Sigmoid colon (tissue), 4 donors: ENCODE measurements at regions not wholly inside any gene's neighbourhood (a gene's known extent, or its start where the extent isn't known, plus 50 kb on each side); places are given as distances from the start of the nearest gene placed in this dataset.

Source experiments
- CTCF ChIP-seq, 4 experiments: fragments of 450-650 bp in 3 of 4; fragments of 200-600 bp in 1 of 4; IDR thresholded peaks; one replicate each; pipeline ENCODE4 v1.5.1; 2016 to 2019; ENCODE audit warnings: antibody characterized with exemption in 4 of 4, mild to moderate bottlenecking in 3 of 4, moderate library complexity in 2 of 4
- EP300 ChIP-seq, 4 donors: sonication (generic); formaldehyde crosslinking; IDR thresholded peaks; one replicate each; pipeline ENCODE4 v1.6.1; 2017; ENCODE audit warnings: antibody characterized with exemption in 4 of 4
- POLR2A ChIP-seq, 2 donors: fragments of 450-650 bp; IDR thresholded peaks; one replicate each; pipeline ENCODE4 v1.6.1; 2016; ENCODE audit warnings: antibody characterized with exemption in 2 of 2, mild to moderate bottlenecking in 2 of 2, moderate library complexity in 2 of 2

- no peak for TF ChIP-seq EP300 (IDR thresholded peaks at IDR 0.05)
- no peak for TF ChIP-seq POLR2A (IDR thresholded peaks at IDR 0.05)
- TF ChIP-seq CTCF (IDR thresholded peaks at IDR 0.05) = no peak
These were observed 276.4 kb upstream of the TLE3 start for GRCh38 chr15:70374096-70374495.
